ENCODE measurements at regions not wholly inside any gene's neighbourhood (a gene's known extent, or its start where the extent isn't known, plus 50 kb on each side); places are given as distances from the start of the nearest gene placed in this dataset.

DNA sequence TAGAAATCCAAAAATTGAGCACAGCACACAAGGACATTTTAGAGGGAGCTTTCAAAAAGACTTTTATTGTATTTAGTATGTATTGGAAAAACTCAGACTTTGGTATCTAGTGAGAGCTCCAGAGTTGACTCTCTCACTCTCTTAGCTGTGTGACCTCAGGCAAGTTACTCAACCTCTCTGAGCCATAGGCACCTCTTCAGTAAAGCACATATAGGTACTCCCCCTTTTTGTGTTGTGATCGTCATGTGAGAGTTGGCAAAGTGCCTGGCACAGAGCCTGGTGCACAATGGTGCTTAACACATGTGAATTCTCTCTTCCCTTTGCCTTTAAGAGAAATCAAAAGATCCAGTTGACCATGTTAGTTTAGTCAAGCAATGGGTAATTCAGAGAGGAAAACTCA lies 186.2 kb downstream of the TMEM38B start:
- Histone ChIP-seq H3K27ac (no peak overlapping the region), H3K36me3 (no peaks in the 10 kb centered on the region), H3K4me3 (no peak overlapping the region), H3K9me3 (no peaks in the 10 kb centered on the region), H3K27me3 (no peaks in the 10 kb centered on the region), H3K4me1 (no peaks in the 10 kb centered on the region)
- TF ChIP-seq POLR2A (IDR thresholded peaks at IDR 0.05) = no peak
- TF ChIP-seq CTCF (IDR thresholded peaks at IDR 0.05) = no peak
- DNase-seq = no peak

DNA sequence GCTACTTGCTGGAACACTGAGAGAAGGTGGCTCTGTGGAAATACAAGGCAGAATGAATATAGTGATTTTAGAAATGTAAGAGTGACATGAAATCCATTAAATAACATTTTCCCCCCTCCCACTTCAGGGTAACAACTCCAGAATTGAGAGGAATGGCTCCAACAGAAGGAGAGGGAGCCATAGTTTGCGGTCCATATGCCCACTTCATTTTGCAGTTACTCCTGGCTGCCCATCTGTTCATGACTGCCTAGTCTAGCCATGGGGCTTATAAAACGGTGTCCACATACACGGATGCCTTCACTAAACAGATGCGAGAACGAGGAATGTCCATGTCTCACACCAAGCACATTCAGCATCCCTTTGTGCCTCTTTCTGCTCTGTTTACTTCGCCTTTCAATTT lies 186.7 kb downstream of the TMEM38B start:
- no peaks in the 10 kb centered on the region for H3K4me1 ChIP-seq
- TF ChIP-seq CTCF (IDR thresholded peaks at IDR 0.05) = no peak
- TF ChIP-seq POLR2A (IDR thresholded peaks at IDR 0.05) = no peak
- H3K4me3 ChIP-seq = no peak overlapping the region
- H3K27me3 ChIP-seq = no peaks in the 10 kb centered on the region
- H3K27ac ChIP-seq = no peak overlapping the region
- no peaks in the 10 kb centered on the region for H3K36me3 ChIP-seq
- no peak for DNase-seq
- no peaks in the 10 kb centered on the region for H3K9me3 ChIP-seq

GRCh38 chr9:105881654-105882349 lies 187.5 kb downstream of the TMEM38B start:
- no peaks in the 10 kb centered on the region for H3K9me3 ChIP-seq
- peak; percentile 54 to 84 (median 54) for DNase-seq
- H3K27ac ChIP-seq = no peak overlapping the region
- H3K4me1 ChIP-seq = no peaks in the 10 kb centered on the region
- no peaks in the 10 kb centered on the region for H3K27me3 ChIP-seq
- H3K4me3 ChIP-seq = no peak overlapping the region
- no peaks in the 10 kb centered on the region for H3K36me3 ChIP-seq
- TF ChIP-seq POLR2A (IDR thresholded peaks at IDR 0.05) (no peak), CTCF (IDR thresholded peaks at IDR 0.05) (peak; percentile 36 to 81 (median 64))

- no peak for DNase-seq
- Histone ChIP-seq H3K9me3 (no peaks in the 10 kb centered on the region), H3K4me1 (no peaks in the 10 kb centered on the region), H3K36me3 (no peaks in the 10 kb centered on the region), H3K27me3 (no peaks in the 10 kb centered on the region), H3K27ac (no peak overlapping the region), H3K4me3 (no peak overlapping the region)
- TF ChIP-seq CTCF (IDR thresholded peaks at IDR 0.05) (no peak), POLR2A (IDR thresholded peaks at IDR 0.05) (no peak)
Observed at GRCh38 chr9:105883847-105884246, 189.5 kb downstream of the TMEM38B start.

- H3K9me3 ChIP-seq = no peaks in the 10 kb centered on the region
- TF ChIP-seq CTCF (IDR thresholded peaks at IDR 0.05) (no peak), POLR2A (IDR thresholded peaks at IDR 0.05) (no peak)
Observed at GRCh38 chr9:105884416-105884815, 190.1 kb downstream of the TMEM38B start.

DNA sequence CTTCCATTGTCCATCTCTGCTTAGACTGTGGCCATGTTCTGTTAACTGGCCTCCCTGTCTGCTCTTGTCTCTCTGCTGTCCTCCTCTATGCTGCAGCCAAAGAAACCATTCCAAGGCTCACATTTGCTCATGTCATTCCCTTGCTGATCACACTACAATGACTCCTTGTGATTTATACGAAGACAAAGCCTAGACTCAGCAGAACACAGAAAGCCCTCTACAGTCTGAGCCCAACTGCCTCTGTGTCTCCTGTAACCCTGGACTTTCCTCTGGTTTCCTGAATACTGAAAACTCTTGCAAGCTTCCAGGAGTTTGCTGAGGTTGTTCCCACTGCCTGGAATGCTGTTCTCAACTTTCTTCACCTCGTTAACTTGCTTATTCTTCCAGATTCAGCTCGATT lies 191.8 kb downstream of the TMEM38B start:
- H3K27me3 ChIP-seq = no peaks in the 10 kb centered on the region
- no peaks in the 10 kb centered on the region for H3K9me3 ChIP-seq
- no peak overlapping the region for H3K27ac ChIP-seq
- no peaks in the 10 kb centered on the region for H3K4me1 ChIP-seq
- no peak for DNase-seq
- H3K36me3 ChIP-seq = no peaks in the 10 kb centered on the region
- H3K4me3 ChIP-seq = no peak overlapping the region
- TF ChIP-seq CTCF (IDR thresholded peaks at IDR 0.05) (no peak), POLR2A (IDR thresholded peaks at IDR 0.05) (no peak)

More at GRCh38 chr9:105884416-105884815, 190.1 kb downstream of the TMEM38B start:
- Histone ChIP-seq H3K4me1 (no peaks in the 10 kb centered on the region), H3K27me3 (no peaks in the 10 kb centered on the region), H3K36me3 (no peaks in the 10 kb centered on the region), H3K4me3 (no peak overlapping the region), H3K27ac (no peak overlapping the region)
- DNase-seq = no peak

All from Peyer's patch (tissue), 4 donors.